ENCODE measurements at regions not wholly inside any gene's neighbourhood (a gene's known extent, or its start where the extent isn't known, plus 50 kb on each side); places are given as distances from the start of the nearest gene placed in this dataset.

DNA sequence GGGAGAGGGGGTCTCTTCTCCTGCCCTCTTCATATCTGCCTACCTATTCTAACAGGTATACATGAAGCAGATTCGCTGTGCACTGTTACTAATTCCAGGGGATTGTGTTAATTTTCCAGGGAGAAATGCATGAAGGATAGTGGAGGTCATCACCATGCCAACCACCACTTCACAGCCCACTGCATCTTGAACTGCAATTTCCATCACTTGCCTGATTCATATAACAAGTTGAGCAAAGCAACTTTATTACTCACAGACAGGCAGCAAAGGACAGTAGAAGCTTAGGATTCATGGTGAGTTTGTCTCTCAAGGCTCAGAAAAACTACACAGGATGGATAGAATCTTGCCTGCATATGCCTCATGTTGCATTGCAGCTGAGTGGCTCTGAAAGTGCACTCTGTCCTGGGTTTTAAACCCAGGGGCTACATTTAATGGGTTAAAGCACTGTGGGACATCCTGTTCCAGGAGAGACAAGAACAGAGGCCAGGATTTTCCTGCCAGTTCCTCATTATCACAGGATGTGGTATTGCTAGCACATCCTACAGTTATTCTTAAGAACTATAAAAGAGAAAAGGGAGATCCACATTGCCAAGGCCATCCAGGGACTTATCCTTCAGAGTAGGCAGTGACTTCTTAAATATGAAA is 136.9 kb upstream of the PRSS1 start:
- TF ChIP-seq, protein P1, sequence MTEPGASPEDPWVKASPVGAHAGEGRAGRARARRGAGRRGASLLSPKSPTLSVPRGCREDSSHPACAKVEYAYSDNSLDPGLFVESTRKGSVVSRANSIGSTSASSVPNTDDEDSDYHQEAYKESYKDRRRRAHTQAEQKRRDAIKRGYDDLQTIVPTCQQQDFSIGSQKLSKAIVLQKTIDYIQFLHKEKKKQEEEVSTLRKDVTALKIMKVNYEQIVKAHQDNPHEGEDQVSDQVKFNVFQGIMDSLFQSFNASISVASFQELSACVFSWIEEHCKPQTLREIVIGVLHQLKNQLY (CRISPR knock-in tag; IDR thresholded peaks at IDR 0.05): no peak
- TF ChIP-seq CBFB (CRISPR knock-in tag; IDR thresholded peaks at IDR 0.05; ENCODE audit: low read depth) (no peak), NR1H2 (CRISPR knock-in tag; IDR thresholded peaks at IDR 0.05) (no peak)
- TF ChIP-seq, protein P2, sequence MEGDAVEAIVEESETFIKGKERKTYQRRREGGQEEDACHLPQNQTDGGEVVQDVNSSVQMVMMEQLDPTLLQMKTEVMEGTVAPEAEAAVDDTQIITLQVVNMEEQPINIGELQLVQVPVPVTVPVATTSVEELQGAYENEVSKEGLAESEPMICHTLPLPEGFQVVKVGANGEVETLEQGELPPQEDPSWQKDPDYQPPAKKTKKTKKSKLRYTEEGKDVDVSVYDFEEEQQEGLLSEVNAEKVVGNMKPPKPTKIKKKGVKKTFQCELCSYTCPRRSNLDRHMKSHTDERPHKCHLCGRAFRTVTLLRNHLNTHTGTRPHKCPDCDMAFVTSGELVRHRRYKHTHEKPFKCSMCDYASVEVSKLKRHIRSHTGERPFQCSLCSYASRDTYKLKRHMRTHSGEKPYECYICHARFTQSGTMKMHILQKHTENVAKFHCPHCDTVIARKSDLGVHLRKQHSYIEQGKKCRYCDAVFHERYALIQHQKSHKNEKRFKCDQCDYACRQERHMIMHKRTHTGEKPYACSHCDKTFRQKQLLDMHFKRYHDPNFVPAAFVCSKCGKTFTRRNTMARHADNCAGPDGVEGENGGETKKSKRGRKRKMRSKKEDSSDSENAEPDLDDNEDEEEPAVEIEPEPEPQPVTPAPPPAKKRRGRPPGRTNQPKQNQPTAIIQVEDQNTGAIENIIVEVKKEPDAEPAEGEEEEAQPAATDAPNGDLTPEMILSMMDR (IDR thresholded peaks at IDR 0.05): no peak
- TF ChIP-seq, protein P3, sequence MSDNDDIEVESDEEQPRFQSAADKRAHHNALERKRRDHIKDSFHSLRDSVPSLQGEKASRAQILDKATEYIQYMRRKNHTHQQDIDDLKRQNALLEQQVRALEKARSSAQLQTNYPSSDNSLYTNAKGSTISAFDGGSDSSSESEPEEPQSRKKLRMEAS (CRISPR knock-in tag; IDR thresholded peaks at IDR 0.05): no peak
- TF ChIP-seq, protein P4, sequence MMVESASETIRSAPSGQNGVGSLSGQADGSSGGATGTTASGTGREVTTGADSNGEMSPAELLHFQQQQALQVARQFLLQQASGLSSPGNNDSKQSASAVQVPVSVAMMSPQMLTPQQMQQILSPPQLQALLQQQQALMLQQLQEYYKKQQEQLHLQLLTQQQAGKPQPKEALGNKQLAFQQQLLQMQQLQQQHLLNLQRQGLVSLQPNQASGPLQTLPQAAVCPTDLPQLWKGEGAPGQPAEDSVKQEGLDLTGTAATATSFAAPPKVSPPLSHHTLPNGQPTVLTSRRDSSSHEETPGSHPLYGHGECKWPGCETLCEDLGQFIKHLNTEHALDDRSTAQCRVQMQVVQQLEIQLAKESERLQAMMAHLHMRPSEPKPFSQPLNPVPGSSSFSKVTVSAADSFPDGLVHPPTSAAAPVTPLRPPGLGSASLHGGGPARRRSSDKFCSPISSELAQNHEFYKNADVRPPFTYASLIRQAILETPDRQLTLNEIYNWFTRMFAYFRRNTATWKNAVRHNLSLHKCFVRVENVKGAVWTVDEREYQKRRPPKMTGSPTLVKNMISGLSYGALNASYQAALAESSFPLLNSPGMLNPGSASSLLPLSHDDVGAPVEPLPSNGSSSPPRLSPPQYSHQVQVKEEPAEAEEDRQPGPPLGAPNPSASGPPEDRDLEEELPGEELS (CRISPR knock-in tag; IDR thresholded peaks at IDR 0.05): no peak
